Smooth muscle cell (in vitro differentiated cells): ENCODE measurements at regions not wholly inside any gene's neighbourhood (a gene's known extent, or its start where the extent isn't known, plus 50 kb on each side); places are given as distances from the start of the nearest gene placed in this dataset.

ENCODE experiments used
- DNase-seq: peaks from one replicate; lab custom pipeline; 2025; ENCODE audit not compliant: unreplicated experiment; lab: John Stamatoyannopoulos, UW
- H2AFZ ChIP-seq: fragments of 200-600 bp; sonication (generic); 2 replicates; pipeline ENCODE4 v1.6.0; 2016; ENCODE audit warnings: antibody characterized with exemption, low read depth, mild to moderate bottlenecking
- H3F3A ChIP-seq: fragments of 200-600 bp; sonication (generic); 2 replicates; pipeline ENCODE4 v1.6.0; 2017; ENCODE audit warnings: antibody characterized with exemption, low read depth
- H3K27ac ChIP-seq: fragments of 200-600 bp; sonication (generic); 2 replicates; pipeline ENCODE4 v1.5.1; 2016; ENCODE audit warnings: low read depth, mild to moderate bottlenecking
- H3K27me3 ChIP-seq: fragments of 200-600 bp; sonication (generic); 2 replicates; pipeline ENCODE4 v1.6.1; 2016; ENCODE audit warnings: low read depth, mild to moderate bottlenecking
- H3K36me3 ChIP-seq: fragments of 200-600 bp; sonication (generic); 2 replicates; pipeline ENCODE4 v1.5.1; 2016; ENCODE audit warnings: low read depth
- H3K4me1 ChIP-seq: fragments of 200-600 bp; sonication (generic); 2 replicates; pipeline ENCODE4 v1.5.1; 2016; ENCODE audit warnings: low read depth
- H3K4me2 ChIP-seq: fragments of 200-600 bp; sonication (generic); 2 replicates; pipeline ENCODE4 v1.6.0; 2016; ENCODE audit warnings: mild to moderate bottlenecking
- H3K4me3 ChIP-seq: fragments of 200-600 bp; sonication (generic); 2 replicates; pipeline ENCODE4 v1.5.1; 2016; ENCODE audit warnings: mild to moderate bottlenecking
- H3K79me2 ChIP-seq: fragments of 200-600 bp; sonication (generic); 2 replicates; pipeline ENCODE4 v1.6.0; 2016; ENCODE audit warnings: low read depth, mild to moderate bottlenecking
- H3K9ac ChIP-seq: fragments of 200-600 bp; sonication (generic); 2 replicates; pipeline ENCODE4 v1.6.0; 2016; ENCODE audit warnings: low read depth
- H3K9me3 ChIP-seq: fragments of 200-600 bp; sonication (generic); replicated peaks from 2 replicates; pipeline ENCODE4 v1.5.1; 2016; ENCODE audit warnings: low read depth
- H4K20me1 ChIP-seq: fragments of 200-600 bp; sonication (generic); 2 replicates; pipeline ENCODE4 v1.6.0; 2016; ENCODE audit warnings: low read depth
- CTCF ChIP-seq: fragments of 200-600 bp; sonication (generic); IDR thresholded peaks from 2 replicates; pipeline ENCODE4 v1.5.1; 2017; ENCODE audit warnings: borderline replicate concordance, mild to moderate bottlenecking, antibody characterized with exemption; ENCODE audit not compliant: insufficient read depth, poor library complexity, severe bottlenecking
- WGBS: methylation state at CpG from one replicate; pipeline ENCODE4 v1.1.7; 2016; ENCODE audit warnings: low lambda C conversion rate; 5-methylcytosine and 5-hydroxymethylcytosine counted together

GRCh38 chr15:93917181-93917580 lies 314.2 kb upstream of the MCTP2 start:
- peaks cover 3% of the 10 kb centered on the region for H3K4me1 ChIP-seq
- no peak overlapping the region for H2AFZ ChIP-seq
- 89% methylated on average over 1 of the region's 1 CpG for WGBS
- no peak overlapping the region for H3K27ac ChIP-seq
- H3K9ac ChIP-seq, result no peak overlapping the region
- no peaks in the 10 kb centered on the region for H3K9me3 ChIP-seq
- no peaks in the 10 kb centered on the region for H3K36me3 ChIP-seq
- no peaks in the 10 kb centered on the region for H4K20me1 ChIP-seq
- no peak overlapping the region for H3K4me3 ChIP-seq
- H3K27me3 ChIP-seq, result no peaks in the 10 kb centered on the region
- H3F3A ChIP-seq, result no peaks in the 10 kb centered on the region
- no peak for TF ChIP-seq CTCF
- no peaks in the 10 kb centered on the region for H3K79me2 ChIP-seq
- no peak overlapping the region for H3K4me2 ChIP-seq
- no peak for DNase-seq

GRCh38 chr15:93913871-93914270 lies 317.5 kb upstream of the MCTP2 start:
- 86% methylated on average over 3 of the region's 3 CpGs for WGBS
- Histone ChIP-seq H3K27me3 (peaks cover 7% of the 10 kb centered on the region), H3K79me2 (no peaks in the 10 kb centered on the region), H4K20me1 (no peaks in the 10 kb centered on the region), H2AFZ (no peak overlapping the region), H3K27ac (no peak overlapping the region), H3K4me2 (no peak overlapping the region), H3K4me3 (no peak overlapping the region), H3K9me3 (no peaks in the 10 kb centered on the region), H3K36me3 (no peaks in the 10 kb centered on the region), H3K4me1 (peaks cover under 1% of the 10 kb centered on the region), H3F3A (no peaks in the 10 kb centered on the region), H3K9ac (no peak overlapping the region)
- TF ChIP-seq CTCF, result no peak
- DNase-seq, result no peak

GRCh38 chr15:93913310-93913709 lies 318.1 kb upstream of the MCTP2 start:
- Histone ChIP-seq H3K79me2 (no peaks in the 10 kb centered on the region), H3K9me3 (no peaks in the 10 kb centered on the region), H4K20me1 (no peaks in the 10 kb centered on the region), H3K27me3 (peaks cover 7% of the 10 kb centered on the region), H3K27ac (no peak overlapping the region), H3K4me2 (no peak overlapping the region), H3F3A (no peaks in the 10 kb centered on the region), H2AFZ (no peak overlapping the region), H3K4me3 (no peak overlapping the region), H3K4me1 (no peaks in the 10 kb centered on the region), H3K36me3 (no peaks in the 10 kb centered on the region), H3K9ac (no peak overlapping the region)
- WGBS, result 91% methylated on average over 2 of the region's 2 CpGs
- no peak for DNase-seq
- no peak for TF ChIP-seq CTCF
